Stomach (tissue), 8 donors: ENCODE measurements at regions not wholly inside any gene's neighbourhood (a gene's known extent, or its start where the extent isn't known, plus 50 kb on each side); places are given as distances from the start of the nearest gene placed in this dataset.

Experiments
- DNase-seq, 2 donors: peaks; one replicate each; pipeline versions ENCODE4 v3.0.0 to v3.0.0-alpha.2; 2013 to 2019
- H3K27ac ChIP-seq, 5 donors: fragments of 200-600 bp in 4 of 5; sonication (generic) in 4 of 5; one replicate each; pipeline ENCODE4 v1.5.1; 2013 to 2019; ENCODE audit warnings: mild to moderate bottlenecking in 1 of 5, moderate library complexity in 1 of 5
- H3K27me3 ChIP-seq, 3 donors: fragments of 200-600 bp; sonication (generic); one replicate each; pipeline ENCODE4 v1.5.1; 2017 to 2019; ENCODE audit warnings: mixed run types in 1 of 3
- H3K36me3 ChIP-seq, 4 donors: fragments of 200-600 bp; sonication (generic); 1 replicate in 3 of 4; 2 replicates in 1 of 4; pipeline ENCODE4 v1.5.1; 2016 to 2019
- H3K4me1 ChIP-seq, 4 donors: fragments of 200-600 bp; sonication (generic); one replicate each; pipeline ENCODE4 v1.5.1; 2016 to 2019
- H3K4me3 ChIP-seq, 4 donors: fragments of 200-600 bp; sonication (generic) in 3 of 4; one replicate each; pipeline ENCODE4 v1.5.1; 2016 to 2019; ENCODE audit warnings: mild to moderate bottlenecking in 1 of 4
- H3K9me3 ChIP-seq, 4 donors: fragments of 200-600 bp; sonication (generic); one replicate each; pipeline ENCODE4 v1.5.1; 2016 to 2019
- EP300 ChIP-seq: sonication (generic); formaldehyde crosslinking; IDR thresholded peaks from one replicate; pipeline ENCODE4 v1.6.1; 2017; ENCODE audit warnings: antibody characterized with exemption
- POLR2A ChIP-seq, 4 donors: fragments of 450-650 bp; IDR thresholded peaks; one replicate each; pipeline ENCODE4 v1.6.1; 2016; ENCODE audit warnings: antibody characterized with exemption in 4 of 4, control low read depth in 2 of 4, mild to moderate bottlenecking in 1 of 4, moderate library complexity in 1 of 4
- POLR2AphosphoS5 ChIP-seq, 3 donors: sonication (generic); formaldehyde crosslinking; IDR thresholded peaks; one replicate each; pipeline ENCODE4 v1.6.1; 2016; ENCODE audit warnings: antibody characterized with exemption in 3 of 3
- WGBS, 5 donors: extraction: QIAGEN DNeasy Blood & Tissue Kit in 3 of 5; methylation state at CpG; one replicate each; pipeline versions ENCODE4 v1.1.5 to v1.1.7; 2013 to 2018; 5-methylcytosine and 5-hydroxymethylcytosine counted together
- intact Hi-C: fragments of 100-400 bp; cut with DNase I; formaldehyde crosslinking; loops from one replicate; pipeline ENCODE4 v1.15.1; 2023; ENCODE audit warnings: low total_unique reads
- TF ChIP-seq, protein P1 (sequence below), 7 experiments: fragments of 450-650 bp in 4 of 7; fragments of 200-600 bp in 3 of 7; sonication (generic) in 3 of 7; IDR thresholded peaks; one replicate each; pipeline ENCODE4 v1.5.1; 2016 to 2019; ENCODE audit warnings: antibody characterized with exemption in 7 of 7, control low read depth in 2 of 7, mild to moderate bottlenecking in 1 of 7
- donor health status: healthy with polysubstance abuse.
- donor health status: Bipolar disorder and iron deficiency.
- donor health status: healthy.

DNA sequence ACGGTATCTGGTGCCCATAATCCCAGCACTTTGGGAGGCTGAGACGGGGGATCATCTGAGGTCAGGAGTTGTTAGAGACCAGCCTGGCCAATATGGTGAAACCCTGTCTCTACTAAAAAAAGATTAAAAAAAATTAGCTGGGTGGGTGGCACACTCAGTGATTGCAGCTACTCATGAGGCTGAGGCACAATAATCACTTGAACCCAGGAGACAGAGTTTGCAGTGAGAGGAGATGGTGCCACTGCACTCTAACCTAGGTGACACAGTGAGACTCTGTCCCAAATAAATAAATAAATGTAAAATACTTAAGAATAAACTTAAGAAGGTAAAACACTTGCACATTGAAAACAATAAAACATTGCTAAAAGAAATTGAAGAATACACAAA is 90.4 kb downstream of the ZNF280B start:
- Histone ChIP-seq H3K9me3 (peaks cover 0 to 4% (median 0%) of the 10 kb centered on the region in 4 donors), H3K36me3 (no peaks in the 10 kb centered on the region), H3K27ac (no peak overlapping the region), H3K4me3 (no peak overlapping the region), H3K27me3 (peaks cover 4 to 65% (median 13%) of the 10 kb centered on the region in 3 donors), H3K4me1 (no peaks in the 10 kb centered on the region)
- TF ChIP-seq POLR2A (IDR thresholded peaks at IDR 0.05) (no peak), EP300 (no peak), POLR2AphosphoS5 (IDR thresholded peaks at IDR 0.05) (no peak)
- TF ChIP-seq, protein P1, sequence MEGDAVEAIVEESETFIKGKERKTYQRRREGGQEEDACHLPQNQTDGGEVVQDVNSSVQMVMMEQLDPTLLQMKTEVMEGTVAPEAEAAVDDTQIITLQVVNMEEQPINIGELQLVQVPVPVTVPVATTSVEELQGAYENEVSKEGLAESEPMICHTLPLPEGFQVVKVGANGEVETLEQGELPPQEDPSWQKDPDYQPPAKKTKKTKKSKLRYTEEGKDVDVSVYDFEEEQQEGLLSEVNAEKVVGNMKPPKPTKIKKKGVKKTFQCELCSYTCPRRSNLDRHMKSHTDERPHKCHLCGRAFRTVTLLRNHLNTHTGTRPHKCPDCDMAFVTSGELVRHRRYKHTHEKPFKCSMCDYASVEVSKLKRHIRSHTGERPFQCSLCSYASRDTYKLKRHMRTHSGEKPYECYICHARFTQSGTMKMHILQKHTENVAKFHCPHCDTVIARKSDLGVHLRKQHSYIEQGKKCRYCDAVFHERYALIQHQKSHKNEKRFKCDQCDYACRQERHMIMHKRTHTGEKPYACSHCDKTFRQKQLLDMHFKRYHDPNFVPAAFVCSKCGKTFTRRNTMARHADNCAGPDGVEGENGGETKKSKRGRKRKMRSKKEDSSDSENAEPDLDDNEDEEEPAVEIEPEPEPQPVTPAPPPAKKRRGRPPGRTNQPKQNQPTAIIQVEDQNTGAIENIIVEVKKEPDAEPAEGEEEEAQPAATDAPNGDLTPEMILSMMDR (IDR thresholded peaks at IDR 0.05), result no peak
- WGBS, 5 donors, result 71 to 90% (median 88%) methylated on average over 2 of the region's 2 CpGs
- intact Hi-C loops, result no loop called here
- no peak for DNase-seq

GRCh38 chr22:22418957-22419356 is 89.6 kb downstream of the ZNF280B start:
- 55 to 74% (median 68%) methylated on average over 2 of the region's 2 CpGs for WGBS, 5 donors
- intact Hi-C loops, result no loop called here
- no peaks in the 10 kb centered on the region for H3K36me3 ChIP-seq
- TF ChIP-seq EP300, result no peak
- TF ChIP-seq, protein P1 (IDR thresholded peaks at IDR 0.05), result no peak
- TF ChIP-seq POLR2A (IDR thresholded peaks at IDR 0.05), result no peak
- no peak for TF ChIP-seq POLR2AphosphoS5 (IDR thresholded peaks at IDR 0.05)
- no peaks in the 10 kb centered on the region for H3K9me3 ChIP-seq
- H3K4me3 ChIP-seq, result no peak overlapping the region
- H3K27ac ChIP-seq, result no peak overlapping the region
- DNase-seq, result no peak
- peaks cover 4 to 68% (median 13%) of the 10 kb centered on the region in 3 donors for H3K27me3 ChIP-seq
- H3K4me1 ChIP-seq, result no peaks in the 10 kb centered on the region

- no peak for DNase-seq
- 29 to 42% (median 32%) methylated on average over 4 of the region's 4 CpGs for WGBS, 5 donors
- TF ChIP-seq POLR2A (IDR thresholded peaks at IDR 0.05) (no peak), POLR2AphosphoS5 (IDR thresholded peaks at IDR 0.05) (no peak), EP300 (no peak)
- TF ChIP-seq, protein P1 (IDR thresholded peaks at IDR 0.05), result no peak
- no peaks in the 10 kb centered on the region for H3K4me1 ChIP-seq
- H3K36me3 ChIP-seq, result no peaks in the 10 kb centered on the region
- H3K27ac ChIP-seq, result no peak overlapping the region
- H3K4me3 ChIP-seq, result no peak overlapping the region
- intact Hi-C loops, result no loop called here
- no peaks in the 10 kb centered on the region for H3K9me3 ChIP-seq
- H3K27me3 ChIP-seq, result peaks cover 4 to 71% (median 9%) of the 10 kb centered on the region in 3 donors
Observed at GRCh38 chr22:22420580-22420979, 88.0 kb downstream of the ZNF280B start.

DNA sequence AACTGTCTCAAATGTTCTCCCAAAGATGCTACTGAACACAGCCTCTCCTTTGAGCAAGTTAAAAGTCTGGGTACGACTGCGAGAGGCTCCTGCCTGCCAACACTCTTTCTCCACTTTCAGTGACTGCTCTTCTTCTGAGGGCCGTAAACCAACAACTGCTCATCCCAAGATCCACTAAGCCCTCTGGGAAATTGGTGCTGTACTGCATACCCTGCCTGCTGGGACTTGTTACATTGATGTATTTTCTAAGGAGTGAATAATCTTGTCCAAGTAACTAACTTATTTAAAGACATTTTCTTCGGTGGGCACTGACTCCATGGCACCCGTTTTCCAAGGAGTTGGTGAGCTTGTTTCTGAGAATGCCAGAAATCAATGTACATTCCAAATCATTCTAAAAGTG is 87.2 kb downstream of the ZNF280B start:
- 74 to 88% (median 84%) methylated on average over 5 of the region's 5 CpGs for WGBS, 5 donors
- DNase-seq, result no peak
- Histone ChIP-seq H3K4me3 (no peak overlapping the region), H3K4me1 (no peaks in the 10 kb centered on the region), H3K9me3 (no peaks in the 10 kb centered on the region), H3K27ac (no peak overlapping the region), H3K36me3 (no peaks in the 10 kb centered on the region), H3K27me3 (peaks cover 4 to 72% (median 7%) of the 10 kb centered on the region in 3 donors)
- intact Hi-C loops, result no loop called here
- TF ChIP-seq, protein P1 (IDR thresholded peaks at IDR 0.05), result no peak
- no peak for TF ChIP-seq POLR2AphosphoS5 (IDR thresholded peaks at IDR 0.05)
- no peak for TF ChIP-seq POLR2A (IDR thresholded peaks at IDR 0.05)
- no peak for TF ChIP-seq EP300
